Stimulated activated CD4-positive, alpha-beta T cell treated with anti-CD3 and anti-CD28 coated beads, Interleukin-15, amount 100 ng/mL, for 1 hour (primary cell): ENCODE measurements at regions not wholly inside any gene's neighbourhood (a gene's known extent, or its start where the extent isn't known, plus 50 kb on each side); places are given as distances from the start of the nearest gene placed in this dataset.
"Not testable (repeated sequence)": the region's sequence is repeated elsewhere in the genome, so short reads cannot be mapped to it uniquely, and the experiment has no call there.

Experiments used
- DNase-seq, 2 donors: peaks; one replicate each; pipeline ENCODE4 v3.0.0-alpha.2; 2020; ENCODE audit warnings: low read depth in 1 of 2, low spot score in 1 of 2

DNA sequence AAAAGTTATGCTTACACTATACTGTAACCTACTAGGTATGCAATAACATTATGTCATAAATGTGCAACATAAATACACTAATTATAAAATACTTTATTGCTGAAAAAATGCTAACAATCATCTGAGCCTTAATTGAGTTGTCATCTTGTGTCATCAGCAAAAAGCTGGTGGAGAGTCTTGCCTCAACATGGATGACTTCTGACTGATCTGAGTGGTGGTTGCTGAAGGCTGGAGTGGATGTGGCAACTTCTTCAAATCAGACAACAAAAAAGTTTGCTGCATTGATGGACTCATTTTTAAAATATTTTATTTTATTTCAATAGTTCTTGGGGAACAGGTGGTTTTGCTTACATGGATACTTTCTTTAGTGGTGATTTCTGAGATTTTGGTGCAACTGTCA, 93.9 kb upstream of the AMN1 start:
- DNase-seq: no peak

DNA sequence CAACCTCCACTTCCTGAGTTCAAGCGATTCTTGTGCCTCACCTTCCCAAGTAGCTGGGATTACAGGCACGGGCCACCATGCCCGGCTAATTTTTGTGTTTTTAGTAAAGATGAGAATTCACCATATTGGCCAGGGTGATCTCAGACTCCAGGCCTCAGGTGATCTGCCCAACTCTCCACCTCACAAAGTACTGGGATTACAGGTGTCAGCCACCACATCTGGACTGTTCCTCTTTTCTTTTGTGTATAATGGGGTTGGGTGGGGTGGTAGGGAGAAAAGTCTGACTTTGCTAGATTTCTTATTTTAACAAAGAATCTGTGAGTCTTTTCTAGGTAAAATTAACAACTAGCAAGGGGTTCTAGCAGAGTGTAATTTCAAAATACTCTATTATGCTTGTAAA, 92.7 kb upstream of the AMN1 start:
- no peak for DNase-seq

DNA sequence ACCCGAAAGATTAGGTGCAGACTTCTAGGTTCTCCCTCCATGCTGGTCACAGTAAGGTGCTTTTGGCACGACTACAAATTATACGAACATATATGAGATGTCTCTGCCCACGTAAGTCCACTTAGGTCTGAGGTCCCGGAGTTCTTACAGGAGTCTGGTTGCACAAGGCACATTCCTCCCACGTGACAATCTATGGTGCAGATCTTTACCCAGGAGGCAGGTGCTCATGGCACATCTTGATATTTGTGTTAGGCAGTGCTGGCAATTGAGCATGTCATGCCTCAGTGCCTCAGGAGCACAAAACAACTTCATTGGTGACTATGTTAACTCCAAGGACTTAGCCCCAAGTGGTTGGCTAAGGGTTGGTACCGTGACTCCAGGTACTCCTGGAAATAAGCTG, 92.0 kb upstream of the AMN1 start:
- DNase-seq: no peak

DNA sequence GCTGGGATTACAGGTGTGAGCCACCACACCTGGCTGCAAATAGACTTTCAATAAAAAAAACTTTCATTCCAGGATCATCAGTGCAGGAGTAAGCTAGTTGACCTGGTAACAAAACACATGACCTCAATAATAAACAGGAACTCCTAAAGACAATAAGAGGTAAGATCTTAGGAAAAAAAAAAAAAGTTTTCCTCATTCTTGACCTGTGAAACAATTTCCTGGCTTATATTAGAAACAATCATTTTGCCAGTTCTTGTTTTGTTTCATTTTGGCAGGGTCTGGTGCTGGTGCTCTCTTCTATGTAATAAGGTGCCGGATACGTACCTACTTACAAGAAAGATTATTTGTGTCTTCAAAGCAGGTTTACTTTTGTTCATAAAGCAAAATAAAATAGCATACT, 90.6 kb upstream of the AMN1 start:
- DNase-seq: no peak

DNA sequence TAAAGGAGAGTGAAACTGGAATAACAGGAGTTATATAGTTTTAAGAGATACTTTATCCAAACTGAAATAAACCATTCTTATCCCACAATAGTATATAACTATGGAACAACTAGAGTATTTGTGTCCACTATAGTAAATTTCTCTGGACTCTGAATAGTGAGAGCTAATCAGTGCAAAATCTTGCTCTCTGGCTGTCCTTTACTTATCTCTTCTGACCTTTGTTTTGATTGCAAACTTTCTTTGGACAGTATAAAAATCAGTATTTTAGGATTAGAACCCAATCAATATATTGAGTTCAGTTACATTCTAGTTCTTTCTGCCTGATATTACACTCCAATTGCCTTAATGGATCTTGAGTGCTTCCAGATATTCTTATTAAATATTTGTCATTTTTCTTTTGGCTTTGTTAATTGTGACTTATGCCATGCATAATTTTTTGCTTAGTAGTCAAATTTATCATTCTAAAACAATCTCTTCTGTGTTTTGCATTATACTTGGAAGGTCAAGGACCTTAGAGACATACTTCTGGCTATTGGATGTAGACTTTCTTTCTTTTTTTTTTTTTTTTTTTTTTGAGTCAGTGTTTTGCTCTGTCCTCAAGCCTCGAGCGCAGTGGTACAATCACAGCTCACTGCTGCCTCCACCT, 89.9 kb upstream of the AMN1 start:
- no peak for DNase-seq

DNA sequence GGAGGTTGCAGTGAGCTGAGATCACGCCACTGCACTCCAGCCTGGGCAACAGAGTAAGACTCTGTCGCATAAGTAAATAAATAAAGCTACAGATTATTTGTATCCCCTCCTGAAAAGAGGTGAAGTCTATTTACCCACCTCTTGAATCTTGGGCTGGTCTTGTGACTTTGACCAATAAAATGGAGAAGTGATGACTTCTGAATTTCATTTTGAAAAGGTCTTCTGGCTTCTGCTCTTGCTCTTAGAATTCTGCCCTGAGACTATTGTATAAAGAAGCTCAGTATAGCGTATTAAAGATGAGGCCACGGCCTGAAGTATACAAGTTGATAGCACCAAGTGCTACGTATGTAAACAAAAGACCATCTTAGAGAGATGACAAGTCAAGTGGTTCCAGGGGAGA, 88.3 kb upstream of the AMN1 start:
- no peak for DNase-seq

DNA sequence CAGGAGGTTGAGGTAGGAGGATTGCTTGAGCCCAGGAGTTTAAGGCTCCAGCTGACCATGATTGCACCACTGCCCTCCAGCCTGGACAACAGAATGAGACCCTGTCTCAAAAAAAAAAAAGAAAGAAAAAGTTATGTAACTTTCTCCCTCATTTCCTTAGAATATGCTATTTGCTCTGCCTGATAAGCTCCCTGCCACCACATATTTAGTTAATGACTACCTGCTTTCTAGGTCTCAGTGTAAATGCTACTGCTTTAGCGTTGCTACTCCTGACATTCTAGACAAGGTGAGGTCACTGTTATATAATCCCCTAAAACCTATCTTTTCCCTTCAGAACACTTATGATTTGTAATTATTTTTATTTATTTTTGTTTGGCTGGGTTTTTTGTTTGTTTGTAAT, 86.3 kb upstream of the AMN1 start:
- no peak for DNase-seq

DNA sequence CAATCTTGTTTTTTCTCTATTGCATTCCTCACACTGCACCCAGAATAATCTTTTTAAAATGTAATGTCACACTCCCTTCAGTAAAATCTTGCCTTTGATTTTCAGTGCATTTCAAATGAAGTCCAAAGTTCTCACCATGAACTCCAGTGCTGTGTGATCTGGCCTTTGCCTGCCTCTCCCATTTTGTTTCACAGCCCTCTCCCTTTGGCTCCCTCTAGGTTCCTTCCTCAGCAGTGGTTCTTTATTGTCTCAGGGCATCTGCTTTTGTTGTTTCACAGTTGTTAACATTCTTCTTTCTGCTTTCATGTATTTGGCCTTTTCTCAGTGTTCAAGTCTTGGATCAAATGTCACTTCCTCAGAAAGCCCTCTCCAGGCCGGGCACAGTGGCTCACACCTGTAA, 84.5 kb upstream of the AMN1 start:
- no peak for DNase-seq

DNA sequence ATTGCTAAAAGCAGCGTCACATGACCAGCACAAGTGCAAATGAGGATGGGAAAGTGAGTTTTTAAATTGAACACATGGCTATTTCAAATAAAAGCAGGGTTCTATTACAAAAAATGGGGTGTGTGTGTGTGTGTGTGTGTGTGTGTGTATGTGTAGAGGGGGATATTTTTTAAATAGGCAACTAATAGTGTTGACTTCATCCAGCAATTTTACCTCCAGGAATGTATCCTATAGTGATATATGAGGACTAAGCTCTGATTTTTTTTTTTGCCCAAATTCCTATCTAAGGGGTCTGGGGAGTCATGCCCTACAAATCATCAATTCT, 78.9 kb upstream of the AMN1 start:
- no peak for DNase-seq

DNA sequence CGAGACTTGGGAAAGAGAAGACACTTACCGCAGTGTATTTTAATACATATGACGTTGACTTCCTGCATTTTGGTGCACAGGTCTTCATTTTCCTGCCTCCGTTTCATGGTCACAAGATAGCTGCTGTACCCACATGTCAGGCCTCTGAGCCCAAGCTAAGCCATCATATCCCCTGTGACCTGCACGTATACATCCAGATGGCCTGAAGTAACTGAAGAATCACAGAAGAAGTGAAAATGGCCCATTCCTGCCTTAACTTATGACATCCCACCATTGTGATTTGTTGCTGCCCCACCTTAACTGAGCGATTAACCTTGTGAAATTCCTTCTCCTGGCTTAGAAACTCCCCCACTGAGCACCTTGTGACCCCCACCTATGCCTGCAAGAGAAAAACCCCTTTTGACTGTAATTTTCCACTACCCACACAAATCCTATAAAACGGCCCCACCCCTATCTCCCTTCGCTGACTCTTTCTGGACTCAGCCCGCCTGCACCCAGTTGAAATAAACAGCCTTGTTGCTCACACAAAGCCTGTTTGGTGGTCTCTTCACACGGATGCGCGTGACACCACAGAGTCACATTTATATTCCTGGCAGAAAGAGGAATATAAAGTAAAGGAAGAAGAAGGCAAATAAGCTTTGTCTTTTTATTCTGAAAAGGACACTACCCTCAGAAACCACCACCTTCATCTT, 78.4 kb upstream of the AMN1 start:
- not testable (repeated sequence) for DNase-seq

DNA sequence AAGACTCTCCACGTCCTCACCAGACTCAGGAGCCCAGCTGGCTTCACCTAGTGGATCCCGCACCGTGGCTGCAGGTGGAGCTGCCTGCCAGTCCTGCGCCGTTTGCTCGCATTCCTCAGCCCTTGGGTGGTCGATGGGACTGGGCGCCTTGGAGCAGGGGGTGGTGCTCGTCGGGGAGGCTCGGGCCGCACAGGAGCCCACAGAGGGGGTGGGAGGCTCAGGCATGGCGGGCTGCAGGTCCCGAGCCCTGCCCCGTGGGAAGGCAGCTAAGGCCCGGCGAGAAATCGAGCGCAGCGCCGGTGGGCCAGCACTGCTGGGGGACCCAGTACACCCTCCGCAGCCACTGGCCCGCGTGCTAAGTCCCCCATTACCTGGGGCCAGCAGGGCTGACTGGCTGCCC, 76.9 kb upstream of the AMN1 start:
- not testable (repeated sequence) for DNase-seq

DNA sequence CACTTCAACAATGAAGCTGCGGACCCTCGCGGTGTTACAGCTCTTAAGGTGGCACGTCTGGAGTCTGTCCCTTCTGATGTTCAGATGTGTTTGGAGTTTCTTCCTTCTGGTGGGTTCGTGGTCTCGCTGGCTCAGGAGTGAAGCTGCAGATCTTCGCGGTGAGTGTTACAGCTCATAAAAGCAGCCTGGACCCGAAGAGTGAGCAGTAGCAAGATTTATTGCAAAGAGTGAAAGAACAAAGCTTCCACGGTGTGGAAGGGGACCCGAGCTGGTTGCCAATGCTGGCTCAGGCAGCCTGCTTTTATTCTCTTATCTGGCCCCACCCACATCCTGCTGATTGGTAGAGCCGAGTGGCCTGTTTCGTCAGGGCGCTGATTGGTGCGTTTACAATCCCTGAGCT, 75.9 kb upstream of the AMN1 start:
- not testable (repeated sequence) for DNase-seq

DNA sequence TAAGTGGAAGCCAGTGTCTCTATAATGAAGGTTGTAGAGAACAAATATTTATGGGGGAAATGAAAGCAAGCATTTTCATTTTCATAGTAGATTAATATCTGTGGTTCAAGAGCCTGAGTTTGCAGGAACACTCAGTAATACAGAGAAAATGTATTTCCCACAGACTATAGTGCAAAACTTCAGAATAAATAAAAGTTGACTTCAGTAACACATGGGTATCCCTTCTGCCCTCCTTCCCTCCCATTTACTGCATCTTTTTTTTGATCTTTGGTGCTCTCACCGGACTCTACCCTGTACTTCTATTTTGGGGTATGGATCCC, 75.3 kb upstream of the AMN1 start:
- no peak for DNase-seq

DNA sequence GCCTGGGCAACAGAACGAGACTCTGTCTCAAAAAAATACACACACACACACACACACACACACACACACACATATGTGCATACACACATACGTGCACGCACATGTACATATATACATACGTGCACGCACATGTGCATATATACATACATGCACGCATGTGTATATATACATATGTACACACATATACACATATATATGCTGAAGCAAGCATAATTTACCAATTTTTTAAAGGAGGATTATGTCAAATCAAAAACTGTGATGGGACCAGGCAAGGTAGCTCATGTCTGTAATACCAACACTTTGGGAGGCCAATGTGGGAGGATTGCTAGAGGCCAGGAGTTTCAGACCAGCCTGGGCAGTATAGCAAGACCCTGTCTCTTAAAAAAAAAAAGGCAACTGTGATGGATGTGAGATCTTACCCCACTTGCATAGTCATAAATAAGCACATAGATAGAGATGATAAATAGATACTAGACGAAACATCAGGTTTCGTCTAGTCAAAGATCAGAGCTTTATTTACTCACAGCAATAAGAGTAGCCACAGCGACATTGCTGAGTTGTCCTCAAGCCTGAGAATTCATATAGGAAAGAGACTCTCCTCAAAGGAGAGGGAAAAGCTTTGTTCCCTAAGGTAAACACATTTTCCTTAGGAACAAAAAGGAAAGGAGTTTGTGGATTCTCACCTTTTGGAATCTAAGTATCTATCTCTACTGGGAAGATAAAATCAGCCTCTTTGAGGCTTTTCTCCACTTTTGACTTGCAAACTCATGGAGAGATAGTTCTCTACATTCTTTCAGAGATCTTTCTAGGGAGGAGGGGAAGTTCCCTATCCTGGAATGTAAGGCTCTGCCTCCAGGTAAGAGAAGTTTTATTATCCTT, 74.7 kb upstream of the AMN1 start:
- no peak for DNase-seq

DNA sequence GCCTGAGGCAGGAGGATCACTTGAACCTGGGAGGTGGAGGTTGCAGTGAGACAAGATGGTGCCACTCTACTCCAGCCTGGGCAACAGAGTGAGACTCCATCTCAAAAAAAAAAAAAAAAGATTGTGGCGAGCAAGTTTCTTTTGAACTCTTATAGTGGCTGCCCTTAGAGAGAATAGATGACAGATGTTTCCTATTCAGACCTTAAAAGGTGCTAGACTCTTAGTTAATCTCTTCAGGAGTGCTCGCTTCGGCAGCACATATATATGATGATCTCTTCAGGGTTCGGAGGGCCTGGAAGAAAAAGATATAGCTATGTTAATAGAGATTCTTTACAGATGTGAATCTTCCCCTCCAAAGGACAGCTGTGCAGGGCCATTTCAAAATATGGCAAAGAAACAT, 73.1 kb upstream of the AMN1 start:
- no peak for DNase-seq

DNA sequence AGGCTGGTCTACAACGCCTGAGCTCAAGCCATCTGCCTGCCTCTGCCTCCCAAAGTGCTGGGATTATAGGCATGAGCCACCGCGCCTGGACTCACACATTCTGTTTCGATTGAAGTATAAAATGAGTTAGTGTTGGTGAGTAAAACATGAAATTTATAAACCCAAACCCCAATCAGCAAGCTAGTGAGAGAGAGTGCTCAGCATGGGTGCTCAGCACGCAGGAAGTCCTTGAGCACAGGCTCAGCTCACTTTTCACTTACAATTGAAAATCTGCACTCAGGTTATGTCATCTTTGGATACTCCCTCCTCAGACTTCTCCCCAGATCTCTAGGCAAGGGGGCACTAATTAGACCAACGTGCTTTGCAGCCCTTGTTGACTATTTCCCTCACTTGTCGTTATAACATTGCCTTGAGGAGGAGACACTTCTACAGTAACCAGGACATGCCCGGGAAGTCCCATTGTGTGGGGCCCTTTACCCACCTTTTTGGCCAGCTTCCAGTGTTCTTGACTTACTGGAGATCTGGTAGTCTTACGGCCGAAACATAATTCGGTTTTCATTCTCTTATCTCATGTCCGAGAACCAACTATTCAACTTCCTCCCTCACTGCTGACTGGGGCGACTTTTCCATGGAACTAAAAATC, 68.5 kb upstream of the AMN1 start:
- no peak for DNase-seq

DNA sequence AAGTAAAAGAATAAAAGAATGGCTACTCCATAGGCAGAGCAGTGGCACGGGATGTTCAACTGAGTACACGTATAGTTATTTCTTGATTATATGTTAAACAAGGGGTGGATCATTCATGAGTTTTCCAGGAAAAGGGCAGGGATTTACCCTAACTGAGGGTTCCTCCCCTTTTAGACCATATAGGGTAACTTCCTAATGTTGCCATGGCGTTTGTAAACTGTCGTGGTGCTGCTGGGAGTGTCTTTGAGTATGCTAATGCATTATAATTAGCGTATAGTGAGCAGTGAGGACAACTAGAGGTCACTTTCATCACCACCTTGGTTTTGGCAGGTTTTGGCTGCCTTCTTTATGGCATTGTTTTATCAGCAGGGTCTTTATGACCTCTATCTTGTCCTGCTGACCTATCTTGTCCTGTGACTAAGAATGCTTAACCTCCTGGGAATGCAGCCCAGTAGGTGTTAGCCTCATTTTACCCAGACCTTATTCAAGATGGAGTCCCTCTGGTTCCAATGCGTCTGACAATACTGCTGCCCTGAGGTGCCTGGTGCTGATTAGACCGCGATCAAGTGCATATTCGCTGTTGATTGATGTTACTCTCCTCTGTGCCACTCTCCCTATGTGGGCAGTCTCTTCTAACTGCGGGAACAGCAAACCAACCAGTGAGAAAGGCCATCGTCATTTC, 67.6 kb upstream of the AMN1 start:
- DNase-seq: no peak

DNA sequence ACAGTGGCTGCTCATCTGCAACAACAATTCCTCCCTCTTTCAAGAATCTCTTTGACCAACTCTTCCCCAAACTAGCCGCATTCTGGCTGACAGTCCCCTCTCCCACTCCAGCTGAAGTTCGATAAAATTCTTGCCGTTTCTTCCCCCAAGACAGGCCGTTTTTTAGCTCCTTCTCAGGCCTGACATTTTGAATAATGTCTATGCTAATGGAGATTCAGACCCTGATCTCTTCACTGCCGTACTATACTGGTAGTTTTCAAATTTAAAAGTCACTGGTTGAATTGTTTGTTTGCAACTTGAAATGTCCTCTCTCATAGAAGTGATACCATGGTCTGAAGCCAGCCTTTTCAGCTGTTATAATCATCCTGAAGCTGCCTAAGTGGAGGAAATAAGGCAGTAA, 65.9 kb upstream of the AMN1 start:
- no peak for DNase-seq

DNA sequence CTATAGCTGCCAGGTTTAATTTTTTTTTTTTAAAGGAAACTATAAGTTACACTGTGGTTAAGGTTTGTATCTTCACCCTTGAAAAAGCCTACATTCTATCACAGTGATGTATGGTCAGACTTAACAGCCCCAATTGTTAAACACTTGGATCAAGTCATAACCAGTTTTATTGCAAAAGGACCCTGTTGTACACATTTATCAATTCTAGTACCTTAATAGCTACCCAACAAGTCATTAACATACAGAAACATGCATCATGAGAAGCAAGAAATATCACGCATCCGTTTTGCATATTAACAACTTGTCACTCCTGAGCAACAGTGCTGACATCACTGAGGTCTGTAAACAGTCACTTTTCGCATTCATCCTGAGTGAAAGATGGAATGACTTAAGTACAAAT, 62.4 kb upstream of the AMN1 start:
- not testable (repeated sequence) for DNase-seq

DNA sequence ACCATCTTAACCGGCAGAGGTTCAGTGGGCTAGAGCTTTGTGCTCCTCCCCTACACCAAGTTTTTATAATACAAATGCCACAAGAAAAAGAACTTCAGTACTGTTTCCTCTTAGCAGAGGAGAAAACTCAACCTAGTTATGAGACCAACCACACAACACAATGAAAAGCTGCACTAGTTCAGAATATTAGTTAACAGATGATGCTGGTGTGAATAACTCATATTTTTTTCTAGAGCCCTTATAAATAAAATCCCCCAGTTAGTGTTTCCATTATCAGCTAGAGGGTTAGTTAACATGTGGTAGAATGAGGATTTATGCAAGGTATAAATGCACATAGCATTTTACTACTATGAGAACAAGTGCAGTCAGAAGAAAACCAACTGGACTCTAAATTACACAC, 61.9 kb upstream of the AMN1 start:
- DNase-seq: no peak

DNA sequence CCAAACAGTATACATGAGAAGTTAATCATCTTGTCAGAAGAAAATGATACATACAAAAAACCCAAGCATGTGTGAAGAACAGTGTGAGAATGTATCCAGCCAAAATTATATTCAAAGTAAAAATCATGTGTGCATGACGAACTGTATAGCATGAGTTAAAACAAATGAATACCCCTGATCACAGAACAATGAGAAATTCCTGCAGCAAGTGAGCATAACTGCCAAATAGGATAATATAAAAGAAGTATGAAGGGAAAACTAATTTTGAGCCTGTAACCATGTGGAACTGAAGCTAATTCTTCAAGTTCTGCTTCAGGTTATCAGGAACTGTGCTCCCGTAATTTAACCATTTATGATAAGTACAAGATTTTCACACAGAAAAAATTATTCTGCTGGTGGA, 56.5 kb upstream of the AMN1 start:
- no peak for DNase-seq
